ENCODE measurements at regions not wholly inside any gene's neighbourhood (a gene's known extent, or its start where the extent isn't known, plus 50 kb on each side); places are given as distances from the start of the nearest gene placed in this dataset.

DNA sequence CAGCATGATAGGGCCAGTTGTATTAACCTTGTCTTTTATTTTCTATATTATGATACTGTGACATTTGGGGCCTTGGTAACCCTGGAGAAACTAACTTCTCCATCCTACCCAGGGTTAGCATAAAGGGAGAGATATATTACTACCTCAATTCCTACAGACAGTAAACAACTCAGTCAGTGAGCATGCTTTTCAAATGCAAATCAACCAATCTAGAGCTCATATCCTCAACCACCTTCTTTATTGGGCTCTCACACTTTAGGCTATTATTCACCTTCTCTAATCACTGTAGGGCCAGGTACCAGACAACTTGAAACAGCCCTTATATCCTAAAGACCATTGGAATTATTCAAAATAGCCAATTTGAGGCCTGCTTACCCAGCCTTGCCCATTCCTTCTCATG is 477.6 kb downstream of the PTPRC start:
- Histone ChIP-seq H2AFZ (ENCODE audit: low read depth, low read length) (0 out of 2 replicates have a peak overlapping the region, but pooled peaks have one; percentile 35), H3K9me3 (ENCODE audit: insufficient read depth, low read length, severe bottlenecking) (peaks cover 11% of the 10 kb centered on the region), H3K4me1 (ENCODE audit: insufficient read depth, low read length) (peaks cover 26% of the 10 kb centered on the region), H3K27me3 (ENCODE audit: insufficient read depth, low read length, poor library complexity) (no peaks in the 10 kb centered on the region), H3K9ac (ENCODE audit: low read depth, low read length) (no peak overlapping the region), H3K36me3 (ENCODE audit: insufficient read depth, low read length) (no peaks in the 10 kb centered on the region), H3K4me3 (ENCODE audit: low read depth in 1 of 2, low read length in 2 of 2) (no peak overlapping the region), H3K27ac (ENCODE audit: low read length) (0 out of 2 replicates have a peak overlapping the region, but pooled peaks have one; percentile 0), H3K4me2 (ENCODE audit: insufficient read depth, low read length) (no peak overlapping the region), H3K79me2 (ENCODE audit: insufficient read depth, low read length) (peaks cover 27% of the 10 kb centered on the region), H4K20me1 (ENCODE audit: insufficient read depth, low read length) (no peaks in the 10 kb centered on the region)
- ATAC-seq (ENCODE audit: insufficient read depth, low read depth) (no peak), DNase-seq (no peak)
- no peak for TF ChIP-seq CTCF (IDR thresholded peaks at IDR 0.05; ENCODE audit: borderline replicate concordance, extremely low read depth, low read length, poor library complexity, severe bottlenecking)
- no peak for TF ChIP-seq EZH2 (IDR thresholded peaks at IDR 0.05; ENCODE audit: borderline replicate concordance, low read depth, low read length, severe bottlenecking)

DNA sequence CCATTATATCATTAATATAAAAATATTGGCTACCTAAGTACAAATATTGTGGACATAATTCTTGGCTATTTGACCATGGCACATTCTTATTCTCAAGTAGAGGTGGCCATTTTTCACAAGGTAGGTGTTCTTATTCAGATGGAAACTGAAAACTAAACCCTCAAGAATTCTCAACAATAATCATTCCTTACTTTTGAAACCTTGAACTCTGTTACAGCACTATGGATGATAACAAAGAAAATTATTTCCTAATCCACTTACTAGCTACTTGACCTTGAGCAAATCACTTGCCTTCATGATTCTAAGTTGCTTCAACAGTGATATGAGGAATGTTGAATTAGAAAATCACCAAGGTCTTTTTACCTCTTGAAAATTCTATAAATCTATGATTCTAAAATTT is 482.2 kb downstream of the PTPRC start:
- no peak overlapping the region for H3K4me3 ChIP-seq (ENCODE audit: low read depth in 1 of 2, low read length in 2 of 2)
- H3K27me3 ChIP-seq (ENCODE audit: insufficient read depth, low read length, poor library complexity) = no peaks in the 10 kb centered on the region
- no peaks in the 10 kb centered on the region for H4K20me1 ChIP-seq (ENCODE audit: insufficient read depth, low read length)
- no peak overlapping the region for H3K9ac ChIP-seq (ENCODE audit: low read depth, low read length)
- no peaks in the 10 kb centered on the region for H3K9me3 ChIP-seq (ENCODE audit: insufficient read depth, low read length, severe bottlenecking)
- H3K4me2 ChIP-seq (ENCODE audit: insufficient read depth, low read length) = no peak overlapping the region
- H3K79me2 ChIP-seq (ENCODE audit: insufficient read depth, low read length) = no peaks in the 10 kb centered on the region
- H3K36me3 ChIP-seq (ENCODE audit: insufficient read depth, low read length) = no peaks in the 10 kb centered on the region
- H3K27ac ChIP-seq (ENCODE audit: low read length) = no peak overlapping the region
- DNase-seq = no peak
- H2AFZ ChIP-seq (ENCODE audit: low read depth, low read length) = no peak overlapping the region
- peaks cover 24% of the 10 kb centered on the region for H3K4me1 ChIP-seq (ENCODE audit: insufficient read depth, low read length)
- TF ChIP-seq EZH2 (IDR thresholded peaks at IDR 0.05; ENCODE audit: borderline replicate concordance, low read depth, low read length, severe bottlenecking) = no peak
- no peak for TF ChIP-seq CTCF (IDR thresholded peaks at IDR 0.05; ENCODE audit: borderline replicate concordance, extremely low read depth, low read length, poor library complexity, severe bottlenecking)
- ATAC-seq (ENCODE audit: insufficient read depth, low read depth) = no peak

DNA sequence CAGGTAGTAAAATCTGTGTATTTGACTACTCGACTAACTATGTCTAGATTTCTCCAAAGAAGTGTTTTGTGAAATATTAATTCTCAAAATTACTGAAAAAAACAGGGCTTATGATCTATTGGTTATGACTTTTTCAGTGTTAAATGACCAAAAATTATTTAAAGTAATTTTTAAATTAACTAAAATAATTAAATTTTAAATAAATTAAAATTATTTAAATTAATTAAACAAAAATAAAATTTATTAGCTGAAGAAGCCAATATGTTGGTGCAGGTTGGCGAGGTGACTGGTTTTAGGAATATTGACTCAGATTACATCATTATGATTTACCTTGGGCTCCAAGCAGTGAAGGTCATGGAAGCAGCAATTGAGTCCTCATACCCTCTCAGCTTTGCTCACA is 483.2 kb downstream of the PTPRC start:
- H3K27me3 ChIP-seq (ENCODE audit: insufficient read depth, low read length, poor library complexity) = no peaks in the 10 kb centered on the region
- H3K9me3 ChIP-seq (ENCODE audit: insufficient read depth, low read length, severe bottlenecking) = no peaks in the 10 kb centered on the region
- H4K20me1 ChIP-seq (ENCODE audit: insufficient read depth, low read length) = no peaks in the 10 kb centered on the region
- H3K9ac ChIP-seq (ENCODE audit: low read depth, low read length) = no peak overlapping the region
- DNase-seq = no peak
- no peak overlapping the region for H3K4me3 ChIP-seq (ENCODE audit: low read depth in 1 of 2, low read length in 2 of 2)
- H3K4me2 ChIP-seq (ENCODE audit: insufficient read depth, low read length) = no peak overlapping the region
- peaks cover 24% of the 10 kb centered on the region for H3K4me1 ChIP-seq (ENCODE audit: insufficient read depth, low read length)
- H3K79me2 ChIP-seq (ENCODE audit: insufficient read depth, low read length) = no peaks in the 10 kb centered on the region
- H3K27ac ChIP-seq (ENCODE audit: low read length) = no peak overlapping the region
- ATAC-seq (ENCODE audit: insufficient read depth, low read depth) = no peak
- TF ChIP-seq CTCF (IDR thresholded peaks at IDR 0.05; ENCODE audit: borderline replicate concordance, extremely low read depth, low read length, poor library complexity, severe bottlenecking) (no peak), EZH2 (IDR thresholded peaks at IDR 0.05; ENCODE audit: borderline replicate concordance, low read depth, low read length, severe bottlenecking) (no peak)
- no peaks in the 10 kb centered on the region for H3K36me3 ChIP-seq (ENCODE audit: insufficient read depth, low read length)
- H2AFZ ChIP-seq (ENCODE audit: low read depth, low read length) = no peak overlapping the region

All from DND-41 (cell line).